ENCODE measurements at regions not wholly inside any gene's neighbourhood (a gene's known extent, or its start where the extent isn't known, plus 50 kb on each side); places are given as distances from the start of the nearest gene placed in this dataset.
"Not testable (repeated sequence)": the region's sequence is repeated elsewhere in the genome, so short reads cannot be mapped to it uniquely, and the experiment has no call there.

- no peak for DNase-seq (ENCODE audit: low spot score)
Measured at GRCh38 chr16:17743578-17743977, 272.8 kb upstream of the XYLT1 start.

- no peak for DNase-seq (ENCODE audit: low spot score)
Measured at GRCh38 chr16:17743158-17743557, 272.4 kb upstream of the XYLT1 start.

- DNase-seq (ENCODE audit: low spot score): not testable (repeated sequence)
Measured at GRCh38 chr16:17735099-17735498, 264.3 kb upstream of the XYLT1 start.

GRCh38 chr16:17729820-17730219 is 259.1 kb upstream of the XYLT1 start:
- no peak for DNase-seq (ENCODE audit: low spot score)

- no peak for DNase-seq (ENCODE audit: low spot score)
Measured at GRCh38 chr16:17728196-17728595, 257.4 kb upstream of the XYLT1 start.

DNA sequence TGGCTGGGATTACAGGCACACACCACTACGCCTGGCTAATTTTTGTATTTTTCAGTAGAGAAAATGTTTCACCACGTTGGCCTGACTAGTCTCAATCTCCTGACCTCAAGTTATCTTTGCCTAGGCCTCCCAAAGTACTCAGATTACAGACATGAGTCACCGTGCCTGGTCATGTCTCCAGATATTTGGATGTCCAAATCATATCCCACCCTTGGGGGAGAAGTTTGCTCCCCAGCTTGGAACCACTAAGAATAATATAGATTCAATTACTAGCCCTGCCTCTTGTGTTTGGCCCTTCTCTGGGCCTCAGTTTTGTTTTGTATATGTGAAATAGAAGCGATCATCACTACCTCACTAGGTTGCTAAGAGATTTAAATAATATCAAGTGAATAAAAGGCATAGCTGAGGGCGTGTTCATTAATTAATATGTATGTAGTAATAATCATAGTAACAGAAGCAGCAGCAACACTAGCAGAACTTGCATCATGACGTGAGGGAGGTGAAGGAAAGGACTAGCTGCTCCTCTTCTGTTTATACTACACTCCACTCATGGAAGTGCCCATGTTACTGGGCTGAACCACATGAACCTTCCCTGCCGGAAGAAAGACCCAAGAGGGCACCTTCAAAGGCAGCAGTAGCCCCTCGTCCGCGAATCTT is 253.6 kb upstream of the XYLT1 start:
- no peak for DNase-seq (ENCODE audit: low spot score)

GRCh38 chr16:17723531-17724134 is 252.9 kb upstream of the XYLT1 start:
- DNase-seq (ENCODE audit: low spot score): no peak

GRCh38 chr16:17718495-17718894 is 247.7 kb upstream of the XYLT1 start:
- DNase-seq (ENCODE audit: low spot score): no peak

GRCh38 chr16:17705847-17706246 is 235.1 kb upstream of the XYLT1 start:
- no peak for DNase-seq (ENCODE audit: low spot score)

GRCh38 chr16:17696616-17697015 is 225.9 kb upstream of the XYLT1 start:
- no peak for DNase-seq (ENCODE audit: low spot score)

GRCh38 chr16:17692484-17692883 is 221.7 kb upstream of the XYLT1 start:
- no peak for DNase-seq (ENCODE audit: low spot score)

DNA sequence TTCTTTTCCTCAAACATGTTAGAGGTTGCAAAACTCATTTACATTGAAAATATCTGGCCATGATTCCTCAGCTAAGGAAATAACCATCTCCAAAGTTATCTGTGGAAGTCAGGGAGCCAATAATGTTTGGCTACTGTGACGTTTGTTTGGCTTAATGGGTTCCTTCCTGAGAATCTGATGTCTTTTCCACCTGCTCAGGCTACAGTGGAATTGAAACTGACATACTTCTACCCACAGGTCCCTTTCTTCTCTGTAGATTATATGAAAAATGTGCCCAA is 221.1 kb upstream of the XYLT1 start:
- no peak for DNase-seq (ENCODE audit: low spot score)

DNA sequence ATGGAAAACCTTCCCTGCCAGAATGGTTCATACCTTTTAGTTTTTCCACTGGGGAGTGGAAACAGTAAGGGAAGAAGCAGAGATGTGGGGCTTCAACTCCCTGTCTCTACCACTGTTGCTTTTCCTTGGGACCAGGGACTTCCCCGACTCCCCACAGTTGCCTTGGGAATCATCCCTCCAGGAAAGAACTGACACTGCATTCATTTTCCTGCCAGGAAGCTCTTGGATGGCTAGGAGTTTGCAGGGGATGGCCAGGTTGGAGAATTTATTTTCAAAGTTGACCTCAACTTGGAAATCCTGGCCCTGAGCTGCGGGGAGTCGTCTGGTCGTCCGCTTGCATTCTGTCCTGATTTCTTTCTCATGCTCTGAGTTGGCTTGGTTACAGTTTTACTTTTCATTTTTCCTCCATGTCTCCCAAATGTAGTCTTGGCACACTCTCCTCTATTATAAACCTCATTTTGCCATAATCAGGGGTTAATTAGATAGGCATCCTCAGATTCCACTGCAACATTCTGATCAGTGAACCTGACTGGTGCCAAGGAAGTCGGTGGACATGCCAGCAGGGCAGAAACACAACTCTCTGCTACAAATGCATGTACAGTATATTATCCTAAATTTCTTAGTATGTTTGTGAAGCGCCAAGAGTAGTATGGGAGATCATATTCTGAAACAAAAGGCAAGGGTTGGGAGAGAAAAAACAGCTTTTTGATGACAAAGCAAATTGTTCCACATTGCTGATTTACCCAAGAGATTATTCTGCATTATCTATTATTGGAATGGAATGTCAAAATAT is 220.5 kb upstream of the XYLT1 start:
- no peak for DNase-seq (ENCODE audit: low spot score)

DNA sequence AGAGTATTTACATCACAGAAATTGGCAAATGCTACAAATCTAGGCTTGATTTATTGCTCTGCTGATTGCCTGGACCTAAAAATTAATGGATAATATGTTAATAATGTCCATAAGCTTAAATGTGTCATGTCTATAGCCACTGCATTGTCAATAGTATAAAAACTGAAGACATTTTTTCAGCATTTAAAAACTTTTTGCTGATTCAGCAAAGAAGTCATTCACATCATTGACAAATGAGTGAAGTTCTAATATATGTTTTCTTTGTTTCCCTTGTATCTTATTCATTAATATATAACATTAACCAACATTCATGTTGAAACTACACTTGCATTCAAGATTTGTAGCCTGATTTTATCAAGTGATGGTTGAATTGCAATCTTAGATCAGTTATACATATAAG is 214.7 kb upstream of the XYLT1 start:
- no peak for DNase-seq (ENCODE audit: low spot score)

DNA sequence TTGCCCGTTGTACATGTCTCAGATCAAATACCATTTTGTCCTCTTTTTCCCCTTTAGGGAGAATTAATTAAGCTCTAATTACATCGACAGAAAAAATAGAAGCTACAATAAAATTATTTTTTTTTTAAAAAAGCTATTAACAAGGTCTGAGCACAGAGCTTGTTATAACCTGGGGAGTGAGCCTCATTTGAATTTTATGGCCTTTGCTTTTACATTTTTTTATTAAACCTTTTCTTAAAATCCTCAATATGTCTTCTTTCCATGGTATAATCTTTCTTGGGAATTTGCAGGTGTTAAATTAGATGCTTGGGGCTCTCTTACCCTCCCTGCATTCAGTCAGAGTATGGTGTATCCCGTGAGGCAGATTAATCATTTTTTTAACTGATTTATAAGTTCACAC is 212.5 kb upstream of the XYLT1 start:
- no peak for DNase-seq (ENCODE audit: low spot score)

- no peak for DNase-seq (ENCODE audit: low spot score)
Measured at GRCh38 chr16:17676171-17676570, 205.4 kb upstream of the XYLT1 start.

GRCh38 chr16:17668386-17668785 is 197.6 kb upstream of the XYLT1 start:
- no peak for DNase-seq (ENCODE audit: low spot score)

GRCh38 chr16:17666293-17666692 is 195.5 kb upstream of the XYLT1 start:
- DNase-seq (ENCODE audit: low spot score): no peak

DNA sequence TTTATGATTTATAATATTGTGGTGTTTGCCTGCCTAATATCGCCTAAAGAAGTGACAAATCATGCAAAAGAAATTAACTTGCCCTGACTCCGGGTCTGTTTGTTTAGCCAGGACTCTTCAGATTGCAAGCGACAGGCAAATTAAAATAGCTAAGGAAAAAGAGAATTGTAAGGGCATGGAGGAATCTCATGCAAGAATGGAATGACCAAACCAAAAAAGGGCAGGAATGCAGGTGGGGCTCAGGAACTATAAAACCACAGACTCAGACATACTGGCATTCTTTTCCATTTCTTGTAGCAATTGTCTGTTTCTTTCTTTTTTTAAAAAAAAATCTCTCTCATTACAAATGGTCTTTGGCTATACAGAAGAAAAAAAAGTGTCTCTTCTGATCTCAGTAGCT is 188.1 kb upstream of the XYLT1 start:
- no peak for DNase-seq (ENCODE audit: low spot score)

- DNase-seq (ENCODE audit: low spot score): no peak
Measured at GRCh38 chr16:17657045-17657444, 186.3 kb upstream of the XYLT1 start.

DNA sequence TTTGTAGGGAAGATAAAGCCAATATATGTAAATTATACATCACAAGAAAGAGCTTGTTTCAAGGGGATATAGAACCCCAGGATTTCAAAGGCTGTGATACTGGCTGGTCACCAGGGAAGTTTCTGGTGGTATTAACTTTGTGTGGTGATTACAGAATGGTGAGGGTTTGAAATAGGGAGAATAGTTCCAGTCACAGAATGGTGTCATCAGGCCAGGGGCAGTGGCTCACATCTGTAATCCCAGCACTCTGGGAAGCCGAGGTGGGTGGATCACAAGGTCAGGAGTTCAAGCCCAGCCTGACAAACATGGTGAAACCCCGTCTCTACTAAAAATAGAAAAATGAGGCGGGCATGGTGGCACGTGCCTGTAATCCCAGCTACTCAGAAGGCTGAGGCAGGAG is 183.8 kb upstream of the XYLT1 start:
- DNase-seq (ENCODE audit: low spot score): no peak

- no peak for DNase-seq (ENCODE audit: low spot score)
Measured at GRCh38 chr16:17654142-17654541, 183.4 kb upstream of the XYLT1 start.

Data from hematopoietic multipotent progenitor cell treated with erythropoietin and hydrocortisone succinate and interleukin-3 and kit ligand, for 15 days (in vitro differentiated cells).